HG03135 (cell line): ENCODE measurements at regions not wholly inside any gene's neighbourhood (a gene's known extent, or its start where the extent isn't known, plus 50 kb on each side); places are given as distances from the start of the nearest gene placed in this dataset.

Source experiments
- ATAC-seq: cut with Tn5 transposase; IDR thresholded peaks from one replicate; pipeline ENCODE4 v1.9.1; 2021; ENCODE audit warnings: mild to moderate bottlenecking, moderate library complexity; ENCODE audit not compliant: unreplicated experiment

DNA sequence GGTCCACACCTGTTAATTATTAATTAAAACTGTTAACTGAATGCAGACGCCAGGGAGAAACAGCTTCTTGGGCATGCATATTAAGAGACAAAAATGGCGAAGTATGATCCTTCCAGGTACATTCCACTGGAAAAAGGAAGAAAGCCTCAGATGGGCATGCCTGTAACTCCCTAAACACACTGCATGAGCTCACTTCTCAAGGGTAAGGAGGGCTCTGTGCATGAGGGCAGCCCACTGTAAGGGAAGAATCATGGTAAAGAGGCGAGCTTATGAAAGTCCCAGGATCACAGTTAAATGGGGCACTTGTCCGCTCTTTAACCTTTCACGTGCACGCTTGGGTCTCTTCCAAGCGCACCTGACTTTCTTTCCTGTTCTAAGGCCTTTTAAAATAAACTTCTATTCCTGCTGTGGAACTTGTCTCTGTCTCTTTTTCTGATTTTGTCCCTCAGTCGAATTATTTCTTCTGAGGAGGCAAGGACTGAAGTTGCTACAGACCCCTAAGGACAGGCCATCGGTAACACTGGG is 321.7 kb downstream of the PPP1R2C start:
- ATAC-seq: no peak

DNA sequence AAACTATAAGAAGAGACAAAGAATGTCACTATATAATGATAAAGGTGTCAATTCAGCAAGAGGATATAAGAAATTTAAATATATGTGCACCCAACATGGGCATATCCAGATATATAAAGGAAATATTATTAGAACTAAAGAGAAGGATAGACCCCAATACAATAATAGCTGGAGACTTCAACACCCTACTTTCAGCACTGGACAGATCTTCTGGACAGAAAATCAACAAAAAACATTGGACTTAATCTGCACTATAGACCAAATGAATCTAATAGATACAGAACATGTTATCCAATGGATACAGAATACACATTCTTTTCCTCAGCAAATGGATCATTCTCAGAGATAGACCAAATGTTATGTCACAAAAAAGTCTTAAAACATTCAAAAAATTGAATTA is 327.7 kb downstream of the PPP1R2C start:
- ATAC-seq: no peak

DNA sequence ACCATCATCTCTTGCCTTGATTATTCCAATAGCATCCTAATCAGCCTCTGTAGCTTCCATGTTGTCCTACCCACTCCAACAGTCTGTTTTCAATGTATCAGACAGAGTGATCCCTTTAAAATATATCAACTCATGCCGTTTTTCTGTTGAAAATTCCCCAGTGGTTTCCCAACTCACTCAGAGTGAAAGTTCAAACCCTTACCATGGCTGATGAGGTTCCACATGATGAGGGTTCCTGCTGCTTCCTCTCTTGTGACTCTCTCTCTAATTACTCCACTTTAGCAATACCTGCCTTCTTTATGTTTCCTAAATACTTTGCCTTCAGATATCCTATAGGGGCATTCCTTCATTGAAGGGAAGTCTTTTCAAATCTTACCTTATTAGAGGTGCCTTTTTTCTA is 334.7 kb downstream of the PPP1R2C start:
- no peak for ATAC-seq

- no peak for ATAC-seq
Measured at GRCh38 chrX:42442745-42443144, 335.2 kb downstream of the PPP1R2C start.

- ATAC-seq: no peak
Measured at GRCh38 chrX:42437211-42437610, 340.8 kb downstream of the PPP1R2C start.

- ATAC-seq: no peak
Measured at GRCh38 chrX:42434458-42435166, 343.4 kb downstream of the PPP1R2C start.

DNA sequence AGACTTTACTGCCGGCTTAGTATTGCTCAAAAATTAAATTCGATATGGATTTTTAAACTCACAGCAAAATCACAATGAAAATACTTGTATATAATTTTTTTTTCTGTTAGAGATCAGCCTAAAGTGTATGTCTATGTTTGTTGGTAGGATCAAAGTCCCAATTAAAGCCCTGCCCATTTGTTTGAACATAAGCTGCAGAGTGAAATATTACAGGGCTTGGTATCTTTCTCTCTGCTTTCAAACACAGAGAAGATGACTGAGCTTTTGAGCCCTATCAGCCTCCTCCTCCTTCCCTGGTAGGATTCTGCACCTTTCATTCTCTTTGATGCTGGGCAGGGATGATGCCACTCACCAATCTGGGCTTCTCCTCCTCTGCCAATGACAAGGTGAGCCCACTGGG is 345.4 kb downstream of the PPP1R2C start:
- no peak for ATAC-seq

DNA sequence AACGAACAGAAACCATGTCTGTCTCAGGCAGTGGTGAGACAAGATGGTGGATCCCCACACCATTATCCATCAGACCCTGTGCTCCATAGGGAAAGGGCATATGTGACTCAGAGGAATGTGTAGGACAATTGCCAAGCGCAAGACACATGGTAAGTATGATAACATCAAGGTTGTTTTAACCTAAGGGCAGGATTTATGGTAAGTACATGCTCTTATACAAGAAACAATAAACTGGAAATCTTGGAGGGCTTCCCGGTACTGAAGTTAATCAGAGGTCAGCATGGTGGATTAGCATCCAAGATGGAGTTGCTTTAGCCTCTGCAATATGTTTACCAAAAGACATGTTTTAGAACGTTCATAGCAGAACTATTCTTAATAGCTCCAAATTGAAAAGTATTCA is 355.0 kb downstream of the PPP1R2C start:
- no peak for ATAC-seq

GRCh38 chrX:42420426-42420825 is 357.5 kb downstream of the PPP1R2C start:
- no peak for ATAC-seq

- ATAC-seq: no peak
Measured at GRCh38 chrX:42415636-42416035, 362.3 kb downstream of the PPP1R2C start.

- no peak for ATAC-seq
Measured at GRCh38 chrX:42414057-42414456, 363.9 kb downstream of the PPP1R2C start.

GRCh38 chrX:42399632-42400024 is 378.3 kb downstream of the PPP1R2C start:
- no peak for ATAC-seq

DNA sequence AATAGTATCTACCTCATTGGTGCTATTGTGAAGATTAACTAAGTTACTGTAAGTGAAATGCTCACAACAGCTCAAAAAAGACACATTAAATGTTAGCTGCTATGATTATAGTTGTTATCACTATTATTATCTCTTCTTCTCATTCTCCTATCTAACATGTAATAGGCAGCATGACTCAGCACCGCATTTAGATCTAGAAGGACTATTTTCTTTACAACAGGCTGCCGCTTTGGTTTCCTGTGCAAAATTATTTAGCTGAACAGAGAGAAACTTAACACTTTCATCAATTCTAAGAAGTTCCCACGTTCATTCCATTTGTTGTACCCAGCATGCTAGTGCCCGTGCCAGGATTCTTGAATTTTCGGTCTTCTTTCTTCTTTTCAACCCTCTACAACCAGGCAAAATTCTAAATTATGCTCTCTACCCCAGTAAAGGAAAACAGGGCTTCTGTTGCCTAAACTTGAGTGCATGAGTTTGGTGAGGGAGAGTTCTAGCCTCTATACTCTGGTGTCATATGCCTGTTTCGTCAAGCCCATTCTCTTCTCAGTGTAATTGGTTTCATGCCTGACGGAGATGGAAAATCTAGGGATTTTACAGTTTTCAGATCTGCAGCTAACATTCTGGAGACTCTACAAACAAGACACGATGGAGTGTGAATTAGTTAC is 378.9 kb downstream of the PPP1R2C start:
- ATAC-seq: no peak

GRCh38 chrX:42396136-42396535 is 381.8 kb downstream of the PPP1R2C start:
- ATAC-seq: no peak

GRCh38 chrX:42392846-42393245 is 385.1 kb downstream of the PPP1R2C start:
- ATAC-seq: no peak

DNA sequence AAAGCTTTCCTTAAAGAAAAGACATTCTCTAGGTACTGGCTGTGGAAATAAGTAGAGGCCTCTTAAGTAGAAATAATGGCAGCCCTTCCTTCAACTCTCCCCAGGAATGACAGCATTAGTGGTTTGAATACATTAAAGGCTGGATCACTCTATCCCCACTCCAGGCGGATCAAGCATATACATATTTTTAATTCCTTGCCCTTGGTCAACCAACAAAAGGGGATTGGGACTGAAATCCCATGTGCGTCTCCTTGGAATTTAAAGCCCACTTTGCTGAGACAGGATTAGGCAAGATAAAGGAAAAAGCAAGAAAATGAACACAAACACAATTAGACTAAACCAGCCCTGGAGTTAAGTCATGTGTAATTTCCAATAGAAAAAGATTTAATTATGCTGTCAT is 391.3 kb downstream of the PPP1R2C start:
- no peak for ATAC-seq

GRCh38 chrX:42385730-42386129 is 392.2 kb downstream of the PPP1R2C start:
- no peak for ATAC-seq

GRCh38 chrX:42384956-42385355 is 393.0 kb downstream of the PPP1R2C start:
- ATAC-seq: no peak

- ATAC-seq: no peak
Measured at GRCh38 chrX:42378857-42379256, 399.1 kb downstream of the PPP1R2C start.

DNA sequence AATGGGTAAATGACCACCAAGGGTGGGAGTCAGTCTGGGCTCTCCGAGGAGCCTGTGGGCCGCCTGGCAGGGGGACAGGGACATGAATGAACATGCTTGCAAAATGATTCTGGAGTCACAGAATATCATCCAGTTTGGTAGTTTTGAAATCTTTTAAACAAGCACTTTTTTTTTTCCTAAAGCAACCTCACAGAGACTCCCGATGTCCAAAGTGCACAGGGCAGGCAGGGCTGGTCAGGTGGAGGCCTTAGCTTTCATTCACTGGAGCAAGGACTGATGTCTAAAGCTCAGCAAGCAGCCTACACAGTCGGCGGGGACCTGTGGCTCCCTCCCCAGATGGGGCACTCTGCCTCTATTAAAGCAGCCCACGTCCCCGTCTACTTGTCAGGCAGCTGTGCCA is 402.9 kb downstream of the PPP1R2C start:
- no peak for ATAC-seq

- no peak for ATAC-seq
Measured at GRCh38 chrX:42366181-42366580, 411.8 kb downstream of the PPP1R2C start.

DNA sequence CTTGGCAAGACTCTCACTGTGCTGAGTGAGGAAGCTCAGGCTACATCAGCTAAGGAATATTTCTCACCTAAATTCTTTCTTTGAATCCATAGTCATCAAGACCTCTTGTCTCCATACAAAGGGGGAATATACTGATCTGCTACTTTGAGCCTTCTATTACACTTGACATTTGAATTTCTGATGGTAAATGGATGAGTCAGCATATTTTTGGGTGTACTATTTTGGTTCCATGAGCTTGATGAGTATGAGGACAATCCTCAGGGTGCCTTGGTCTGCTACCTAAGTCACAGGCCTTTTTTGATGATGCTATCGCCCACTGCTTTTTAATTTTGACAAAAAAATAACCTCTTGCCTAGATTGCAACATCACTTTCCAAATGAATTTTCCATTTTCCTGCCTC is 415.7 kb downstream of the PPP1R2C start:
- ATAC-seq: no peak
